LHCN-M2 (cell line): ENCODE measurements at regions not wholly inside any gene's neighbourhood (a gene's known extent, or its start where the extent isn't known, plus 50 kb on each side); places are given as distances from the start of the nearest gene placed in this dataset.

ENCODE experiments used
- DNase-seq: peaks from one replicate; pipeline ENCODE4 v3.0.0-alpha.2; 2012; ENCODE audit warnings: low read depth

DNA sequence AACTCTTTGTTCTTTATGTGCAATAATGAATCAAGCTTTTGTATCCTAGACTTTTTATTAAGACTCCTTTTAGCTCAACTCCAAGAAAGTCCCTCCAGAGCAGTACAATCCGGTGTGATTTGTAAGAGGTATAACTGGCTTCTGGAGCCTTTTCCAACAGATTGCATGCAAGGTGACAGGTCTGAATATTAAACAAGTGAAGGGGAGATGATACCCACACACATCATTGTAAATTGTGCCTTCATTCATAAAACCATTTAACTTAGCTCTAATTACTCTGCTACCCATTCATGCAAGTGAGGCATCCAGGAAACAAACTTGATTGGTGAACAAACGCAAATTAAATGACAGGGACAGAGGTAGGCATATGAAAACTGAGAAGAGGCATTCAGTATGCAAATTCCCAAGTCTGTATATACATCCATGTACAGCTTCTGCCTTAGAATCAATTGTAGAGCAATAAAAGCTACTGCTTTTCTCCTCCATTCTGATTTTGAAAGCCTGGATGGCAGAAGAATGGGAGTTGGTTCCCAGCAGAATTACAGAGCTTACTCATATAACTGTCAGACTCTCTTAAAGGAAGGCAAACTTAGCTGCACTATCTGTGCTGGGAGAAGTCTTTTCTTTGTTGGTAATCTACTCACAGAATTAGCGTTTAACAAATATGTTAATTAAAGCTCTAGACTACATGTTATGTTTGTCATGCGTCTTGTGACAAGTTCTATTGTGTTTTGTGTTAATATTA, 261.0 kb upstream of the CDH6 start:
- DNase-seq, result no peak

DNA sequence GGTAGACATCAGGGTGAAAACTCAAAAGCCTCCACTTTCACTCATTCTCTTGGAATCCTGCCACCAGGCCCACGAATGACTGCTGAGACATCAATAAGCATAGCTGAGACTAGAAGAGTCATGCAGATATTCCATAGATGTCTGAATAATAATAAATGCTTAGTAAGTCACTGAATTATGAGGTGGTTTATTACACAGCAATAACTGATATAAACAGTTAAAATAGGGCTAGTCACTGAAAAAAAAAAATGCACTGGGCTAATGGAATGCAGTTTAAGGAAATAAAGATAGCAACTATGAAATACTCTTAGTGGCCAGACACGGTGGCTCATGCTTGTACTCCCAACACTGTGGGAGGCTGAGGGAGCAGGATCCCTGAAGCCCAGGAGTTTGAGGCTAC, 262.8 kb upstream of the CDH6 start:
- no peak for DNase-seq

DNA sequence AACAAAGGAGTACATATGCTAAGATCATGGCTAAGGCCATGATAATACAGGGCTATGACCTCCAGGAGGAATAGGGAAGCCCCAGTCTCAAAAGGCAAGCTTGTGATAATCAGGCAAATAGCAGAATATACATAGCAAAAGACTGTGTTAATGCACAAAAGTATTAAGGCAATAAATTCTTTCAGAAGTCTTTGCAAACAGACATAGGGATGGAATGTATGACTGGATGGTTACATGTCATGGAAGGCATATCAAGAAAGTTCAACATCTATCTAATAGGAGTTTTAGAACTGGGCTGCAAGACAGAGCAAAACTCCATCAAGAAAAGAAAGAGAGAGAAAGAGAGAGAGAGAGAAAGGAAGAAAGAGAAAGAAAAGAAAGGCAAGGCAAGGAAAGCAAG, 264.5 kb upstream of the CDH6 start:
- DNase-seq, result no peak

DNA sequence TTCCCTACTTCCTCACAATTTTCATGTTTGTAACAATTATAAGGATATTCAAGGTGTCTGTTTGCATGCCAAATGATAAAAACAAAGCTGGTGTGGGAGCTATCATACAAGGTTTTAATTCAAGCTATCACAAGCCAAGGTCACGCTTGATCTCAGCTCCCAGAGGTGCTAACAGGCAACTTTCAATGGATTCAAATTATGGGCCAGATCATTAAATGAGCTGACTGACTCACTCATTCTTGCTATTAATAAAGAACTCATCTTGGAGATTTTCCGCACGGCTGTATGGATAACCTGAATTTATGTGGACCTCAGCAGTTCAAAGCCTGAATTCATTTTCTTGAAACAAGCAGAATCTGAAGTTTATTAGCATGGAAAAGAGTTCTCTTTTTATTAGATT, 267.3 kb upstream of the CDH6 start:
- no peak for DNase-seq

DNA sequence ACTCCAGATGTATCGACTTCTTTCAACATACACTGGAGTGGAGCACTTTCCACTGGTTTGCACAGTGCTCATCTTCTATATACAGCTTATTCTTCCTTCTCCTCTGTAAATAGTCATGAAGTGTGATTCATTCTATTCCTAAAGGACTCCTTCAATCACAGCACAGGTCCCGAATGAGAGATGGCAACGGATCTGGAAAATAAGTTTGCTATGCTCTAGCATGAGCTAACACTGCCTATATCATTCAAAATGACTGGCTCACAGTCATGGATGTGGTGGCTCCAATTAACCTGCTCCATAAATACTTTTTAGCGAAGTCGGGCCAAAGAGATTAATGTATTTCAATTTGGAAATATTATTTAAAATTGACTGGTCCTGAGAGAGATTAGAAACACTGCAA, 272.1 kb upstream of the CDH6 start:
- DNase-seq, result no peak

DNA sequence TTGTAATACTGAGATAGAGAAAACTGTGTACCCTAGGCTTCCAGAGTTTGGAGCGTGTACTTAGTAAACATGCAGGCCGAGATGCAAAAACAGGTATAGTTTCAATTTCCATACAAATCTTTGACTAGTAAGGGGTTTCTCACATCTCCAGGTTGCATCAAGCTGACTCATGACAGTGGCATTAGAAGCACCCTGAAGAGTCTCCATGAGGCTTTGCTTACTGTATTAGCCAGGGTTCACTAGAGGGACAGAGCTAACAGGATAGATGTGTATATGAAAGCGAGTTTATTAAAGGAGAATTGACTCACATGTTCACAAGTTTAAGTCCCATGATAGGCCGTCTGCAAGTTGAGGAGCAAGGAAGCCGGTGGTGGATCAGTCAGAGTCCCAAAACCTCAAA, 275.3 kb upstream of the CDH6 start:
- DNase-seq, result no peak

DNA sequence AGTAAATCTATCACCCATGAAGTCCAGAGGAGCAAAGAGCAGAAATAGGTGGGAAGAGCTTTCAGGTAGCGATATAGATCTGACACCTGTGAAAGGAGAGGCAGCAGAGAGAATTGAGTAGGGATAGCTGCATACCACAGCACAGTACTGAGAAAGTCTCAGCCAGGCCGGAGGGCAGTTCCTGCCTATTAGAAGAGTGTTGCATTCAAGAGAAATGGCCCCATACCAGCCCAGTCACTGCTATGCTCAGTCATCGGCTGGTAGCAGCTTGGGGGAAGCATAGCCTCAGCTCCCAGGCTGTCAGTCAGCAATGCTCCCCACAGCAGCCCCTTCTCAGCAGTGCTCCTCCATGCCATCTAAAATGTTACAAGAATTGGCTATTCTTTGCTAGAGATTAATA, 285.1 kb upstream of the CDH6 start:
- no peak for DNase-seq

DNA sequence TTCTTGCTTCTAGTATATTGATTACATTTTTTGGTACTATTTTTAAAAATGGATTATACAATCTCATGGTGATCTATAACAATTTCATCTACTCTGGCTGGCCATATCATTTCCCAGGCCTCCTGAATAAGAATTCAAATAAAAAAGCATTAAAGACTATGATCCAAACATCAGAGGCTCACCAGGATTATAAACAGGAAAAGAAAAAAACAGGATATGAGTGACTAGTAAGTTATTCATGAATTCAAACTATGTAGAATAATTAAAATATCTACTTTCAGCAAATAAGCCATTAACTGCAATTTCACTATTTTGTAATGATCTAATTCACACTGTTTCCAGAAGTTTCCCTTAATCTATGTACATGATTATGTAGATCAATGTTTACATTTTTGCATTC, 293.1 kb upstream of the CDH6 start:
- DNase-seq, result no peak

DNA sequence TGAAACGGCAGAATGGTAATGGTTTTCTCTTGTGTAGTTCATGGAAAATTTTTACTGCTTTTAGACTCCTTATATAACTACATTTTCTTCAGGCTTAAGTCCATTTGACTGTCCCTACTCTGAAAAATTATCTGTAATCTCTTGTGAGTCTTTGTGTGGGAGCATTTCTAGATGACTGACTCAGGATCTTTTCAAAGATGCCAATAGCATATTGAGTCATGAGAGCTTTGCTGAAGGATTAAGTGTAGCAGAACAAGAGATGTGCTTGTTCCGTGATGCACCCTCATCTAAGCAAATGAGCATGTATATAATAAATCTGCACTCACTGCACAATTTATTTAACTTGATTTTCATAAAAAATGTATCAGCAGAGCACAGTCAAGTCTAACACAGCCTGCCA, 298.7 kb upstream of the CDH6 start:
- DNase-seq, result no peak

DNA sequence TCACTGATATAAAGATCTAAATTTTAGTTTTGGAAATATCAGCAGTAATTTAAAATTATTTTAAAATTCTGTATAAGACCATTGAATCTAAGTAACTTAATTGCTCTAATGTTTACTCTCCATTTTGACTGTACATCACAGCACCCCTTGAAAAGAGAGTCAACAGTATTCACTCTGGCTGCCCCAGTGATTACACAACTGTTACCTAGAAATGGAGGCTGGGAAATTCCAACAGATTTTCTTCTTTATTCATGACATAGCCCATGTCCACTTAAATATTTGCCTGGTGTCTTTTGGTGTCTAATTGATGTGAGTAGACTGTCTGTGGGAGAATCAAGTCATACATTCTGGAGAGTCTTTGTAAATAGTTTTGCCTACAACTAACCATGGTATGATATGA, 301.8 kb upstream of the CDH6 start:
- DNase-seq, result no peak

DNA sequence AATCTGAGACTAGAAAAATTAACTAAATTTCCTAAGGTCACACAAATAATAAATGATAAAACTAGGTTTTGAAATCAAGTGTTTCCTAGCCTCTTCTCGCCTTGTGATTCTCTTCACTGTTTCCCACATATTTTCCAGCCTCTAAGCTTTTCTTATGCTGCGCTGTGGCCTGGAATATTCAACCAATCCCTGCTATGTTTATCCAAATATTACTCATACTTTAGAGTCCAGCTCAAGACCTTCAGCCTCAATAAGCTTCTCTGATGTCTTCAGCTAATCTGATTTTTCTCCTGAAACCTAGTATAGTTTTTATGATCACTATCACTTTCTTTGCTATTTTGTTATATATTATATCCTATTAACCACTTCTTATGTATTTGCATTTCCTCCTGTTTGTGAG, 303.1 kb upstream of the CDH6 start:
- DNase-seq, result no peak

DNA sequence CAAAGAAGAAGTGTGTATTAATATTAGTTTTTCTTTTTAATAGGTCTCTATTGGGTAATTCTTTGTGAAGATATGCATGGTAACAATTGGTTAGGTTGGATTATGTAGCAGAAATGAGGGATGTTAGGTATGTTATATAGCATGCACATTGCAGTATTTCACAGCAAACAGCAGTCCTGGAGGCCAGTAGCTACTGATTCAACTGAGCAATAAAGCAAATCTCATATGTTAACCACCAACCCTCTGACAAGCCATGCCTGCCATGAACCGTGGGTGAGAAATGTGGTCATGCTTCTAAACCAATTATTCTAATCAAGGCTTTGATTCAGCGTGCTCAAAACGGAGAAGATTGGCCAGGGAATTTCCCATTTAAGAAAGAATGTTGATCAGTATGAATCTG, 313.0 kb upstream of the CDH6 start:
- no peak for DNase-seq

DNA sequence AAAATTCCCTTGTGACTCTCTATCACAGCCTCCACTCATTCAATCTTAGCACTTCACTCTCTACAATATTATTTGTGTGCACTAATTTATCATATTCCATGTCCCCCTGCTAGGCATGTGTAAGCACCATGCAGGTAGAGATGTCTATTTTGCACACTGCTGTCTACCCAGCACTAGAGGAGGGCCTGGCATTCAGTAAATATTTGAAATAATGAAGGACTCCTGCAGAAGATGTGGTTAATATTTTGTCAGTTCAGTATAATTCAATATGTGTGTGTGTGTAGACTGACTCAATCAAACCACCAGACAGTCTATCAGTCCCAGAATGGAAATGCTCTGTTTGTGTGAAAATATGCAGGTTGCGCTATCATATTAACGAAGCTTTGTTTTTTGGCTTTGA, 313.6 kb upstream of the CDH6 start:
- no peak for DNase-seq

DNA sequence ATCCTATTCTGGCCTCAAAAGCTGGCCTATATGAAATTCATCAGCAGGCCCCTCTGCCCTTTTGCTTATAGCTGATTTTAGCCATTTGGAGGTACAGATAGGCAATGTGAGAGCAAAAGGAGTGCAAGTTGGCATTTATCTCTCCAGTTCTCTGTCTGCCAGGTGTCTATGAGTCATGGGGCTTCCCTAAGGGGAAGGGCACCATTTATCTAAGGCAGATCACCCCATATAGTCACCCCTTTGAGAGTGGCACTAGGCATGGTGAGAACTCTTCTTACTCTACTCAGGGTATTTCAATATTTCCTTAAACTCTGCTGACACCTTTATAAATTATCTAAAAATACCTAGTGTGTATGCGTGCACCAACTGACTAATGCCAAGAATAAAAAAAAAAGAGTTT, 314.7 kb upstream of the CDH6 start:
- no peak for DNase-seq

DNA sequence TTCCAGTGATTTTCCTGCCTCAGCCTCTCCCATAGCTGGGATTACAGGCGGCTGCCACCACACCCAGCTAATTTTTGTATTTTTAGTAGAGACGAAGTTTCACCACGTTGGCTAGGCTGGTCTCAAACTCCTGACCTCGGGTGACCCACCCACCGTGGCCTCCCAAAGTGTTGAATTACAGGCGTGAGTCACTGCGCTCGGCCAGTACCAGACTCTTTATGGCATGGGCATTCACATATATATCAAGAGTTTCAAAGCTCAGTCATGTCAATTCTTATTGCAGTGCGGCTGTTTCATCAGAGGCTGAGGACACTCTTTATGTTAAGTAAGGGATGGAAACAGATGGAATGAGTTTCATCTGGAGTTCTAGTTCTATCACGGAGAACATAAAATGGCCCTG, 315.2 kb upstream of the CDH6 start:
- DNase-seq, result no peak

DNA sequence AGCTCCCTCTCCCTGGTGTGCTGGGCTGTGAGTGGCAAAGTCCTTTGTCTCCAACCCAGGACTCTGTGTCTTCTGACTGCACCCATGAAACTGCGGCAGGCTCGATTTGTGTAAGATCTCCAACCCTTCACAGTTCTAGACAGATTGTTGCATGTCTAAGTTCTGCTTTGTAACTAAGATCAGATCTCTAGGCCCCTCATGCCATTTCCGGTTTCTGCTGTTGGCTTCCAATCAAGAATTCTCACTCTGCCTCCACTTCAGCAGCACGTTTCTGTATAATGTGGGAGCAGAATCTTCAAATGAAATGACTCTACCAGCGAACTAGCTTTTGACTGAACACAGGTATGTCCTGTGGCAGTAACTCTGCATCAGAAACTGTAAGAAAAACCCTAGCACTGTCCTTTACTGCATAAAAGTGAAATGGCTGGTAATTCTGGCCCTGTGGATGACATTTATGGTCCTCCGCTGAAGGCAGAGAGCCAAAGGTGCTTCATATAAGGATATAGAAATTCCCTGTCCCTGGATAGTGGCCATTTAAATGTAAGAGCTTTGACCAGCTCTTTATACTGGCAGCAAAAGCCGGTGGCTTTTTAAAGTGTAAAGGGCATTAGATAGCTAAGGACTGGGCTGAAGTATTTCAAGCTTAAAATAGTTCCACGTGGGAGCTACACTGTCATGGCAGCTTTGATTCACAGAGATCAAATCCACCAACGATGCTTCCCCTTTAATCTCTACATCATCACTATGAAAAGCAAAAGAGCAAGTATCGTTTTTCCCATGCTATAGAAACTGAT, 319.0 kb upstream of the CDH6 start:
- DNase-seq, result no peak

DNA sequence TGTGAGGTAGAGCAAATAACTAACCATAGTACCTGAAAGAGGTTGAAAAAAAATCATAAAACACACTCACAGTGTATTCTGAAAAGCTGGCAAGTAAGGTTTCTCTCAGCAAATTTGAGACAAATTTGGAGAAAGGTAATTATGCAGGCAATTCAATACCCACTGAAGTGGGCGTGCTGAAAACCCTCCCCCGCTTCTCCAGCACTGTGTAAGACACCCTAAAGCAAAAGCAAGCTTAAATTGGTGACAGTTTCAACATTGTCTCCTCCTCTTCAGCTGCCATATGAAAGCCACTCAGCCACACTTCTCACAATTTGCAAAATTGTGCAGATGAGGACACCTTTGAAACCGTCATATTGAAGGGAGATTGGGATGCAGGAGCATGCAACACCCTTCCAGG, 322.3 kb upstream of the CDH6 start:
- no peak for DNase-seq

DNA sequence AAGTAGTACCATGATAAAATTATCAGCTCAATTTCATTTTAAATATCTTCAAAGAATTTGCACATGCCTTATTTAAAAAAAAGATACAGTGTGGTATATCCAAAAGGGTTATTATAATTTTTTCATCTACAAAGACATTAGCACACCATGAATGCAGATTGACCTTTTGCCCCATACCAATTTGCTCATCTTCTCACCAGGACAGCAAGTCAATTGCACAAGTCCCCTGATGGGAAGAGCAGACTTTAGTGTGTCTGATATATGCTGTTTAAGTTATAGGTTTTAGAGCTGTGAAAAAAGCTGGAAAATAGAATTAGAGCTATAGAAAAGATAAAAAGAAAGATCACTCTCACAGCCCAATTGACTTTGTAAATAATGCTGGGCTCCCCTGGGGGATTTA, 325.8 kb upstream of the CDH6 start:
- DNase-seq, result no peak

DNA sequence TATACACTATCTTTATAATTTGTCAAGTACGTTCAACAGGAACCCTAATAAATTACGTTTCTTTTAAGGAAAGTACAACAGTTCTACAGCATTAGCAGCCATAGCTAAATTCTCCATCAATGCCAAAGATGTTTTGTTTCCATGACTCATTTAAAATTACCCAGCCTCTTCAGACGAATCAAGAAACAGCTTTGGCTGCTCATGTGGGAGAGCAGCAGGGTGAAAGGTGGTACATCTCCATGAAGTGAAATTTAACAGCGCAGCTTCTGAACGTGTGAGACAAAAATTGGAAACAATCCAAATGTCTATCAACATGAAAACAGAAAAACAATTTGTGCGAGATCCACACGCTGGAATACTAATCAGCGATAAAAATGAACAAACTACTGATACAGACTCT, 327.3 kb upstream of the CDH6 start:
- no peak for DNase-seq

DNA sequence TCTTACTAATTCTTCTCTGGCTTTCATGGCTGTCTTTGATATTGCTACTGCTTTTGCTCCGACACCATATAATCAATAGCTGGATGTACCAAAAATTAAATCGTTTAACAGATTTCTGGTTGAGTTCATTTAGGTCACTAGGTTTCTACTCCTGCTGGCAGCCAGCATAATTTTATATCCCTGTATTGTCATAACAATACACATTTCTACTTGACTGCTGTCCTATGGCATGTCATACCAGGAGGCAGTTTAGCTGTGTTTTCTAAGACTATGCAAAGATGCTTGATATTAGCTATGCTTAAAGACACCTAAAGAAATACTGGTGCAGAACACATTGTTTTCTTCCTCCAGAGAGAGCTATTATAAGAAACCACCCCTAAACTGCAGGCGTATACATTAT, 337.2 kb upstream of the CDH6 start:
- no peak for DNase-seq

DNA sequence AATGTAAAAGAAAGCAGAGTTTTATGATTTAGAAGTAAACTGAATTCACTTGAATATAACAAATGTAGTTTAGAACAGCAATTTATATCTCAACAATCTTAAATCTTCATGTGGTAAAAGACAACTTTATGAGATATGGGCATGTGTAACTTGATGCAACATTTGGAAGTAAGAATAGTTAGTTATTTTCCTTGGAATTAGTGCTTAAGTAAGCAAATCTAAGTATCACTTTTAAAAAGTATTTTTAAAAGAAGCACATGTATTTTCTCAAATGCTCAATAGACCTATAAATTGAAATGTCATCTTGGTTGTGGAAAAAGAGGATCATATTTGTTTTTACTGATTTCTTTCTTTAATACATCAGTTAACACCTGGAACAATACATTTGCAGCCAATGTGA, 340.3 kb upstream of the CDH6 start:
- DNase-seq, result no peak

DNA sequence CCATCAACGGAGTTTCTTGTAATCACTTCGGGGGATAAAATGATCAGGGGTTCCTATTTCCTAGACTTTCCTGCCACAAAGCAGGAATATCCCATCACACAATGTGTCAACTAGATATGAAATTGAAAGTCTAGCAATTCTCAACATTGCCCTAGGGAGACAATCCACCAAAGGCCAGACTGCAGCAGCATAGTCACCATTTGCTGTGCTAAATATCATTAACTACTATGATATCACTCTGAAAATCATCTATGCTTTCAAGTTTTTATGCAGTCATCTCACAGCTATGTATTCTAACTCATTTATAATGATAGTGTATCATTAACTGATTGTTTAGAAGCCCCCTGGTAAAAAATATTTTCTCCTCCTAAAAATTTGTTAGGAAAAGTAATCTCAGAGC, 342.6 kb upstream of the CDH6 start:
- no peak for DNase-seq

DNA sequence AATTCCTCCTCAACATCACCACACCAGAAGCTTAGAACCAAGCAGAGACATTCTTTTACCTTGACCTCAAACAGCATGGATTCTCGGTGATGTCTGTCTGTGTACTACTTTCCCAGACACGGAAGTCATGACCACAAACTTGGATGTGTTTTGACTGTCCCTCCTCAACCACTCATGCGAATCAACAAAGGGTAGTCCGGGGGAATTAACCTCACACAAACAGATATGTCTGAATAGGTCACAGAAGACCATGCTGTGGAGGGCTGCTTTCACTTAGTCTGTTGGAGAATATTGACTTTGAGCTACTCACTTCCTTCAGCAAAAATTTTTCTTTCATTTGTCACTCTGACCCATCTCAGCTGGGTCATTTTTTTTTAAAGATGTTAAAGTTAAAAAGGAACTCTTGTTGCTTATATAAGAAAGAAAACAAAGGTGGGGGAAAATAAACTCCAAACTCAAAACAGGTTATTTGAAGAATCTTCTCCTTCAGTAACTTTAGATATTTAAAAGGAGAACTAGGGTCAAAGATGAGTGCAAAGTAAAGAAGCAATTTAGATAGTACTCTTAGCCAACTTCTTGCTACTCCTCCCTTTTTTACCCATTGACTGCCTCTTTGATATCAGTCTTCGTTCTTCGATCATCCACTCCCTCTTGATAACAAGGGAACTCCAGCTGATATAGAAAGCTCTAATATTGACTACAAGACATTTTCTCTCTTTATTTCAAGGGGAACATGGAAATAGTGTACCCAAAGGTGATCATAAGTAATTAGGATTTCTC, 343.4 kb upstream of the CDH6 start:
- DNase-seq, result no peak
